Endothelial cell of umbilical vein (primary cell): ENCODE measurements at regions not wholly inside any gene's neighbourhood (a gene's known extent, or its start where the extent isn't known, plus 50 kb on each side); places are given as distances from the start of the nearest gene placed in this dataset.

ENCODE experiments used
- BruUV-seq: library from RNA; stranded (reverse); fragments of 400-500 nt; replicated peaks from 2 replicates; lab custom pipeline; 2021; lab: Mats Ljungman, UMichigan
- CTCF ChIA-PET: fragments of 300-600, 350-600 bp; sonication (Branson Sonifier 250); formaldehyde crosslinking; loops from one replicate; lab custom pipeline; 2021; ENCODE audit warnings: antibody characterized with exemption, inconsistent platforms; lab: Charles Lee
- POLR2A ChIA-PET: fragments of 300-600, 350-600 bp; sonication (Branson Sonifier 250); formaldehyde crosslinking; loops from one replicate; lab custom pipeline; 2021; ENCODE audit warnings: antibody characterized with exemption, inconsistent platforms; lab: Charles Lee
- DNase-seq: peaks from one replicate; pipeline ENCODE4 v3.0.0-alpha.2; 2011; ENCODE audit warnings: low read depth, low spot score
- FAIRE-seq: peaks from 2 replicates; lab custom pipeline; 2011; peaks lifted over from hg19 to GRCh38; lab: Jason Lieb, UNC
- H2AFZ ChIP-seq: 2 replicates; pipeline ENCODE4 v1.6.0; 2012; ENCODE audit warnings: low read depth, low read length, control low read depth, inconsistent platforms
- H3K27ac ChIP-seq: 2 replicates; pipeline ENCODE4 v1.5.1; 2011; ENCODE audit warnings: low read depth, mild to moderate bottlenecking, control low read depth, low read length, moderate library complexity; ENCODE audit not compliant: insufficient read depth
- H3K27me3 ChIP-seq, 2 experiments: 2 replicates each; pipeline versions ENCODE4 v1.6.0 to v1.6.1; 2011; ENCODE audit warnings: low read length in 2 of 2, mixed read lengths in 1 of 2; ENCODE audit not compliant: control insufficient read depth in 2 of 2, insufficient read depth in 2 of 2
- H3K36me3 ChIP-seq, 2 experiments: 2 replicates in 1 of 2; 3 replicates in 1 of 2; pipeline ENCODE4 v1.5.1; 2011; ENCODE audit warnings: low read length in 2 of 2, mild to moderate bottlenecking in 1 of 2, moderate library complexity in 1 of 2; ENCODE audit not compliant: control insufficient read depth in 2 of 2, insufficient read depth in 2 of 2; ENCODE audit errors: extremely low read depth in 1 of 2
- H3K4me1 ChIP-seq: 3 replicates; pipeline ENCODE4 v1.5.1; 2011; ENCODE audit warnings: mild to moderate bottlenecking, low read length; ENCODE audit not compliant: control insufficient read depth, insufficient read depth; ENCODE audit errors: extremely low read depth
- H3K4me2 ChIP-seq: 2 replicates; pipeline ENCODE4 v1.6.1; 2011; ENCODE audit warnings: low read length, control low read depth, mixed read lengths; ENCODE audit not compliant: insufficient read depth
- H3K4me3 ChIP-seq, 3 experiments: fragments of 200-600 bp in 1 of 3; sonication (generic), shearing (Covaris generic) in 1 of 3; replicated peaks in 1 of 3; 2 replicates each; pipeline ENCODE4 v1.5.1; 2011 to 2016; ENCODE audit warnings: control low read depth in 3 of 3, low read length in 3 of 3, mild to moderate bottlenecking in 2 of 3, inconsistent platforms in 1 of 3, low read depth in 1 of 3, moderate library complexity in 1 of 3; ENCODE audit not compliant: insufficient read depth in 1 of 3
- H3K79me2 ChIP-seq: 2 replicates; pipeline ENCODE4 v1.6.0; 2012; ENCODE audit warnings: low read length, inconsistent platforms; ENCODE audit not compliant: control insufficient read depth, insufficient read depth
- H3K9ac ChIP-seq: replicated peaks from 2 replicates; pipeline ENCODE3; 2011; ENCODE audit warnings: low read length, control low read depth; ENCODE audit not compliant: insufficient read depth; ENCODE audit errors: extremely low read depth
- H3K9me1 ChIP-seq: replicated peaks from 3 replicates; pipeline ENCODE4 v1.6.0; 2011; ENCODE audit warnings: mild to moderate bottlenecking, low read length; ENCODE audit not compliant: control insufficient read depth, insufficient read depth; ENCODE audit errors: extremely low read depth
- H3K9me3 ChIP-seq: replicated peaks from 2 replicates; pipeline ENCODE4 v1.5.1; 2012; ENCODE audit warnings: low read length, inconsistent platforms; ENCODE audit not compliant: control insufficient read depth, insufficient read depth
- H4K20me1 ChIP-seq: replicated peaks from 2 replicates; pipeline ENCODE3; 2011; ENCODE audit warnings: mild to moderate bottlenecking, low read length; ENCODE audit not compliant: control insufficient read depth, insufficient read depth; ENCODE audit errors: extremely low read depth
- EZH2 ChIP-seq: IDR thresholded peaks from 2 replicates; pipeline ENCODE4 v1.6.1; 2012; ENCODE audit warnings: borderline replicate concordance, low read depth, mild to moderate bottlenecking, moderate library complexity, low read length, inconsistent platforms; ENCODE audit not compliant: severe bottlenecking
- FOS ChIP-seq: IDR thresholded peaks from 2 replicates; pipeline ENCODE4 v1.6.1; 2011; ENCODE audit warnings: mild to moderate bottlenecking, low read length, moderate library complexity, borderline replicate concordance; ENCODE audit not compliant: insufficient read depth
- GATA2 ChIP-seq: IDR thresholded peaks from 2 replicates; pipeline ENCODE4 v1.7.0; 2011; ENCODE audit warnings: low read depth, mild to moderate bottlenecking, moderate library complexity, mixed read lengths, low read length; ENCODE audit not compliant: insufficient read length, insufficient read depth
- POLR2A ChIP-seq: IDR thresholded peaks from 2 replicates; pipeline ENCODE4 v1.6.1; 2012; ENCODE audit warnings: low read depth, mild to moderate bottlenecking, control low read depth, low read length
- POLR2AphosphoS5 ChIP-seq: IDR thresholded peaks from 2 replicates; pipeline ENCODE4 v1.6.1; 2012; ENCODE audit warnings: low read depth, mild to moderate bottlenecking, control low read depth, low read length, moderate library complexity; ENCODE audit not compliant: insufficient read depth
- dilution Hi-C: fragments of 300-500 bp; cut with MboI; formaldehyde crosslinking; loops from one replicate; pipeline ENCODE4 v1.15.0; 2019; ENCODE audit warnings: low sequenced_read_pairs; ENCODE audit not compliant: extremely low pct_ligation_motif_present
- intact Hi-C: fragments of 100-400 bp; cut with micrococcal nuclease; formaldehyde crosslinking; loops from one replicate; pipeline ENCODE4 v1.10.0; 2022
- TF ChIP-seq, protein P1 (sequence below): IDR thresholded peaks from 2 replicates; pipeline ENCODE4 v1.6.1; 2011; ENCODE audit not compliant: insufficient read depth, insufficient read length
- TF ChIP-seq, protein P2 (sequence below), 2 donors: IDR thresholded peaks; 1 replicate in 1 of 2; 2 replicates in 1 of 2; pipeline ENCODE4 v1.5.1; 2011; ENCODE audit warnings: low read length in 2 of 2, mild to moderate bottlenecking in 2 of 2, moderate library complexity in 2 of 2, control low read depth in 1 of 2, inconsistent platforms in 1 of 2, low read depth in 1 of 2; ENCODE audit not compliant: insufficient read depth in 1 of 2; ENCODE audit errors: extremely low read depth in 1 of 2

DNA sequence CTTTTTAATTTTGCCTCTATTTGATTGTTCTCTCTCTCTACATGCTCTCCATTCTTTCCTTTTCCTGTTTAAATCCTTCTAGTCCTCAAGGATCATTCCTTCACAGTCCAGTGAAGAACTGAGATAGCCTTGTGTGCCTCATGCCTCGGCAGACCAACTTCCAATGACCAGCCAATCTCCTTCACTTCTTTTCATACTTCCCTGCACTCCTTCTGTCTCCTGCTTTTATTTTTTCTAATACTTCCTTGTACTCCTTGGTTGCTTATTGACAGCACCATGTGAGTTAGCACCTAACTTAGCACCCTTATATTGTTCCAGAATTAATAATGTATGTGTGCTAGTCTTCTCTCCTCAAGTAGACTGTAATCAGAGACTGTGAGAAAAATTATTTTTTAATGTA lies 246.8 kb downstream of the ADGRG6 start:
- no peak overlapping the region for H2AFZ ChIP-seq
- dilution Hi-C loops (no loop called here), intact Hi-C loops (no loop called here)
- H3K4me2 ChIP-seq: no peak overlapping the region
- peaks cover 10 to 27% of the 10 kb centered on the region in 2 experiments for H3K27me3 ChIP-seq
- ChIA-PET CTCF (no interaction called here), POLR2A (no interaction called here)
- no peaks in the 10 kb centered on the region for H4K20me1 ChIP-seq
- no peak overlapping the region for H3K9ac ChIP-seq
- no peaks in the 10 kb centered on the region for H3K36me3 ChIP-seq
- no peak for FAIRE-seq
- H3K4me3 ChIP-seq: no peak overlapping the region
- H3K27ac ChIP-seq: no peak overlapping the region
- no TSS peak for BruUV-seq
- no peaks in the 10 kb centered on the region for H3K9me3 ChIP-seq
- H3K79me2 ChIP-seq: no peaks in the 10 kb centered on the region
- H3K4me1 ChIP-seq: no peaks in the 10 kb centered on the region
- TF ChIP-seq, protein P1, sequence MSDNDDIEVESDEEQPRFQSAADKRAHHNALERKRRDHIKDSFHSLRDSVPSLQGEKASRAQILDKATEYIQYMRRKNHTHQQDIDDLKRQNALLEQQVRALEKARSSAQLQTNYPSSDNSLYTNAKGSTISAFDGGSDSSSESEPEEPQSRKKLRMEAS: no peak
- H3K9me1 ChIP-seq: no peaks in the 10 kb centered on the region
- DNase-seq: no peak

DNA sequence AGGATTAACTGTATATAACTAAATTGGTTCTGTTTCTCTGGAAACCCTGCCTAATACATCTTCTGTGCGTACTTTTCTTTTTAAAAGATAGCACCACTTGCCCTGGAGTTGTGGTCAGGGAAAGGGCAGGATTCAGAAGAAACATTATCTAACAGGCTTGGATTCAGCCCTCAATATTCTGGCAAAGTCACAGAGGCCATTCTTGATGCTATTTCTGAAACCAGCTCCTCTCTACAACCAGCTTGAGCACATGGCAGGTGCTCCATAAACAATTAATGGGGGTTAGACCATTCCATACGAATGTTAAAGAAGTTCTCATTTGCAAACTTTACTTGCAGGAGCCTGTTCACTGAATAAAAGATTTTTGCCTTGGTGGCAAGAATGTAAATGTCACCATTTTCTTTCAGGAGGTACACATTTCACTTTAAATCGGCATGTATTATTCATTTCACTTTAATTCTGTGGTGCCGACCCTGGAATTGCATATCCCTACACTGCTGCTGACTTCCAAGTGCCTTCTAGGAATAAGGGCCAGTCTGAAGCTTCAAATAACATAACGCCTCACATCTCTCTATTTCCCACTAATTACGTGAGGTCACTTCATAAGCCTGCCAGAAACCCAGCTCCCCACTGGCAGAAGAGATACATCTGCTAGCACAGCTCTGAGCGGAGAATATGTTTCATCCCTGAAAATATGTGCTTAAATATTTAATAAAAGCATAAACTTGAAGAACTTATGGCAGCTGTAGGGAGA lies 248.7 kb downstream of the ADGRG6 start:
- intact Hi-C loops (no loop called here), dilution Hi-C loops (no loop called here)
- ChIA-PET POLR2A (no interaction called here), CTCF (no interaction called here)
- H3K4me1 ChIP-seq: no peaks in the 10 kb centered on the region
- no peaks in the 10 kb centered on the region for H3K9me1 ChIP-seq
- no peak for DNase-seq
- no peak overlapping the region for H2AFZ ChIP-seq
- H4K20me1 ChIP-seq: no peaks in the 10 kb centered on the region
- H3K9ac ChIP-seq: no peak overlapping the region
- peaks cover 14 to 30% of the 10 kb centered on the region in 2 experiments for H3K27me3 ChIP-seq
- H3K9me3 ChIP-seq: no peaks in the 10 kb centered on the region
- TF ChIP-seq POLR2AphosphoS5 (no peak), EZH2 (no peak), FOS (no peak), POLR2A (no peak), GATA2 (no peak)
- TF ChIP-seq, protein P2, sequence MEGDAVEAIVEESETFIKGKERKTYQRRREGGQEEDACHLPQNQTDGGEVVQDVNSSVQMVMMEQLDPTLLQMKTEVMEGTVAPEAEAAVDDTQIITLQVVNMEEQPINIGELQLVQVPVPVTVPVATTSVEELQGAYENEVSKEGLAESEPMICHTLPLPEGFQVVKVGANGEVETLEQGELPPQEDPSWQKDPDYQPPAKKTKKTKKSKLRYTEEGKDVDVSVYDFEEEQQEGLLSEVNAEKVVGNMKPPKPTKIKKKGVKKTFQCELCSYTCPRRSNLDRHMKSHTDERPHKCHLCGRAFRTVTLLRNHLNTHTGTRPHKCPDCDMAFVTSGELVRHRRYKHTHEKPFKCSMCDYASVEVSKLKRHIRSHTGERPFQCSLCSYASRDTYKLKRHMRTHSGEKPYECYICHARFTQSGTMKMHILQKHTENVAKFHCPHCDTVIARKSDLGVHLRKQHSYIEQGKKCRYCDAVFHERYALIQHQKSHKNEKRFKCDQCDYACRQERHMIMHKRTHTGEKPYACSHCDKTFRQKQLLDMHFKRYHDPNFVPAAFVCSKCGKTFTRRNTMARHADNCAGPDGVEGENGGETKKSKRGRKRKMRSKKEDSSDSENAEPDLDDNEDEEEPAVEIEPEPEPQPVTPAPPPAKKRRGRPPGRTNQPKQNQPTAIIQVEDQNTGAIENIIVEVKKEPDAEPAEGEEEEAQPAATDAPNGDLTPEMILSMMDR (IDR thresholded peaks at IDR 0.05; ENCODE audit: extremely low read depth in 1 of 2, insufficient read depth in 1 of 2, low read depth in 1 of 2, low read length in 2 of 2): no peak
- TF ChIP-seq, protein P1: no peak
- H3K4me2 ChIP-seq: no peak overlapping the region
- BruUV-seq: no TSS peak
- no peak for FAIRE-seq
- H3K4me3 ChIP-seq: no peak overlapping the region
- H3K79me2 ChIP-seq: no peaks in the 10 kb centered on the region
- no peaks in the 10 kb centered on the region for H3K36me3 ChIP-seq
- no peak overlapping the region for H3K27ac ChIP-seq
